Astrocyte (in vitro differentiated cells and primary cell): ENCODE measurements at regions not wholly inside any gene's neighbourhood (a gene's known extent, or its start where the extent isn't known, plus 50 kb on each side); places are given as distances from the start of the nearest gene placed in this dataset.
A peak's percentile ranks its signal among the peaks of the same experiment; 100 is the strongest.

Source experiments
- DNase-seq: peaks from one replicate; pipeline ENCODE4 v3.0.0-alpha.2; 2010; ENCODE audit warnings: low read depth
- FAIRE-seq: peaks from 2 replicates; lab custom pipeline; 2011; peaks lifted over from hg19 to GRCh38; lab: Jason Lieb, UNC
- H2AFZ ChIP-seq: 2 replicates; pipeline ENCODE4 v1.6.0; 2012; ENCODE audit warnings: low read depth, low read length, inconsistent platforms
- H3K27ac ChIP-seq: 2 replicates; pipeline ENCODE4 v1.5.1; 2011; ENCODE audit warnings: low read depth, low read length, inconsistent platforms
- H3K27me3 ChIP-seq: 2 replicates; pipeline ENCODE4 v1.6.0; 2011; ENCODE audit warnings: low read length, inconsistent platforms; ENCODE audit not compliant: insufficient read depth
- H3K36me3 ChIP-seq: 2 replicates; pipeline ENCODE4 v1.5.1; 2011; ENCODE audit warnings: low read length, inconsistent platforms; ENCODE audit not compliant: insufficient read depth
- H3K4me1 ChIP-seq: 2 replicates; pipeline ENCODE4 v1.5.1; 2011; ENCODE audit warnings: low read length, inconsistent platforms; ENCODE audit not compliant: insufficient read depth
- H3K4me2 ChIP-seq: 2 replicates; pipeline ENCODE4 v1.6.0; 2012; ENCODE audit warnings: low read length, inconsistent platforms
- H3K4me3 ChIP-seq: 2 replicates; pipeline ENCODE4 v1.5.1; 2011; ENCODE audit warnings: low read depth, mild to moderate bottlenecking, low read length, inconsistent platforms; ENCODE audit not compliant: insufficient read depth
- H3K79me2 ChIP-seq: 2 replicates; pipeline ENCODE4 v1.6.0; 2012; ENCODE audit warnings: mild to moderate bottlenecking, low read length, inconsistent platforms; ENCODE audit not compliant: insufficient read depth
- H3K9ac ChIP-seq: 2 replicates; pipeline ENCODE4 v1.6.0; 2012; ENCODE audit warnings: mild to moderate bottlenecking, low read length, inconsistent platforms
- H3K9me3 ChIP-seq: 2 replicates; pipeline ENCODE4 v1.5.1; 2012; ENCODE audit warnings: low read depth, mild to moderate bottlenecking, low read length, inconsistent platforms; ENCODE audit not compliant: insufficient read depth
- H4K20me1 ChIP-seq: 2 replicates; pipeline ENCODE4 v1.6.0; 2012; ENCODE audit warnings: low read length, inconsistent platforms; ENCODE audit not compliant: insufficient read depth
- H3K27ac Mint-ChIP-seq: one replicate; pipeline ENCODE4 v1.8.0; 2021; ENCODE audit warnings: mild to moderate bottlenecking, mixed read lengths; ENCODE audit not compliant: unreplicated experiment
- H3K27me3 Mint-ChIP-seq: one replicate; pipeline ENCODE4 v1.8.0; 2021; ENCODE audit warnings: low read depth, mixed read lengths; ENCODE audit not compliant: unreplicated experiment
- H3K36me3 Mint-ChIP-seq: one replicate; pipeline ENCODE4 v1.8.0; 2021; ENCODE audit warnings: low read depth, mixed read lengths; ENCODE audit not compliant: unreplicated experiment
- H3K4me1 Mint-ChIP-seq: one replicate; pipeline ENCODE4 v1.8.0; 2021; ENCODE audit warnings: low read depth, mixed read lengths; ENCODE audit not compliant: unreplicated experiment
- H3K4me3 Mint-ChIP-seq: one replicate; pipeline ENCODE4 v1.8.0; 2021; ENCODE audit warnings: mild to moderate bottlenecking, moderate library complexity, mixed read lengths; ENCODE audit not compliant: unreplicated experiment
- H3K9me3 Mint-ChIP-seq: one replicate; pipeline ENCODE4 v1.8.0; 2021; ENCODE audit warnings: mild to moderate bottlenecking, mixed read lengths; ENCODE audit not compliant: unreplicated experiment
- CTCF ChIP-seq: IDR thresholded peaks from 2 replicates; pipeline ENCODE4 v1.5.1; 2011; ENCODE audit warnings: low read depth, mild to moderate bottlenecking, inconsistent platforms, low read length, moderate library complexity; ENCODE audit not compliant: insufficient read depth
- EZH2 ChIP-seq: IDR thresholded peaks from 2 replicates; pipeline ENCODE4 v1.6.1; 2012; ENCODE audit warnings: mild to moderate bottlenecking, low read length, inconsistent platforms; ENCODE audit not compliant: insufficient read depth

GRCh38 chrX:121858867-121859647 is 811.6 kb downstream of the GLUD2 start:
- H3K27ac Mint-ChIP-seq: no peak overlapping the region

GRCh38 chrX:121863976-121864375 is 816.6 kb downstream of the GLUD2 start:
- no peaks in the 10 kb centered on the region for H3K4me1 Mint-ChIP-seq
- Histone ChIP-seq H3K79me2 (no peaks in the 10 kb centered on the region), H3K4me2 (no peak overlapping the region), H3K27me3 (no peaks in the 10 kb centered on the region), H2AFZ (no peak overlapping the region), H3K9ac (no peak overlapping the region), H3K4me3 (no peak overlapping the region), H3K9me3 (no peaks in the 10 kb centered on the region), H3K27ac (no peak overlapping the region), H4K20me1 (no peaks in the 10 kb centered on the region), H3K4me1 (no peaks in the 10 kb centered on the region), H3K36me3 (no peaks in the 10 kb centered on the region)
- H3K27me3 Mint-ChIP-seq: no peaks in the 10 kb centered on the region
- H3K36me3 Mint-ChIP-seq: no peaks in the 10 kb centered on the region
- no peak for FAIRE-seq
- no peak overlapping the region for H3K4me3 Mint-ChIP-seq
- TF ChIP-seq EZH2 (no peak), CTCF (no peak)
- H3K27ac Mint-ChIP-seq: no peak overlapping the region
- DNase-seq: no peak
- peaks cover 1% of the 10 kb centered on the region for H3K9me3 Mint-ChIP-seq

More at GRCh38 chrX:121858867-121859647, 811.6 kb downstream of the GLUD2 start:
- H3K36me3 ChIP-seq: no peaks in the 10 kb centered on the region
- TF ChIP-seq EZH2: no peak
- TF ChIP-seq CTCF: no peak
- H2AFZ ChIP-seq: no peak overlapping the region
- H3K9me3 ChIP-seq: no peaks in the 10 kb centered on the region
- Mint-ChIP-seq H3K4me1 (no peaks in the 10 kb centered on the region), H3K9me3 (peaks cover 4% of the 10 kb centered on the region), H3K4me3 (no peak overlapping the region), H3K27me3 (no peaks in the 10 kb centered on the region), H3K36me3 (no peaks in the 10 kb centered on the region)
- no peak overlapping the region for H3K9ac ChIP-seq
- no peak overlapping the region for H3K4me3 ChIP-seq
- no peaks in the 10 kb centered on the region for H3K79me2 ChIP-seq
- no peaks in the 10 kb centered on the region for H3K27me3 ChIP-seq
- H3K4me2 ChIP-seq: no peak overlapping the region
- H3K27ac ChIP-seq: no peak overlapping the region
- DNase-seq (no peak), FAIRE-seq (no peak)
- no peaks in the 10 kb centered on the region for H3K4me1 ChIP-seq
- no peaks in the 10 kb centered on the region for H4K20me1 ChIP-seq

GRCh38 chrX:121864561-121864960 is 817.2 kb downstream of the GLUD2 start:
- H3K4me1 Mint-ChIP-seq: no peaks in the 10 kb centered on the region
- no peak overlapping the region for H3K4me2 ChIP-seq
- no peaks in the 10 kb centered on the region for H3K79me2 ChIP-seq
- DNase-seq: no peak
- FAIRE-seq: peak; percentile 94
- H3K27ac Mint-ChIP-seq: no peak overlapping the region
- H3K4me3 ChIP-seq: no peak overlapping the region
- H4K20me1 ChIP-seq: no peaks in the 10 kb centered on the region
- TF ChIP-seq EZH2 (no peak), CTCF (no peak)
- H3K9ac ChIP-seq: no peak overlapping the region
- H3K4me1 ChIP-seq: no peaks in the 10 kb centered on the region
- H2AFZ ChIP-seq: no peak overlapping the region
- no peaks in the 10 kb centered on the region for H3K27me3 ChIP-seq
- H3K27me3 Mint-ChIP-seq: no peaks in the 10 kb centered on the region
- H3K9me3 ChIP-seq: no peaks in the 10 kb centered on the region
- H3K4me3 Mint-ChIP-seq: no peak overlapping the region
- peaks cover 1% of the 10 kb centered on the region for H3K9me3 Mint-ChIP-seq
- no peaks in the 10 kb centered on the region for H3K36me3 ChIP-seq
- no peaks in the 10 kb centered on the region for H3K36me3 Mint-ChIP-seq
- H3K27ac ChIP-seq: no peak overlapping the region
